PC-3 (cell line): ENCODE measurements at regions not wholly inside any gene's neighbourhood (a gene's known extent, or its start where the extent isn't known, plus 50 kb on each side); places are given as distances from the start of the nearest gene placed in this dataset.

Experiments used
- ATAC-seq: fragments of 200-7000 bp; cut with Tn5 transposase; 2 replicates; pipeline ENCODE4 v1.9.1; 2020; ENCODE audit warnings: mild to moderate bottlenecking, moderate library complexity
- BruUV-seq: library from RNA; stranded (reverse); fragments of 400-500 nt; replicated peaks from 2 replicates; lab custom pipeline; 2021; lab: Mats Ljungman, UMichigan
- CTCF ChIA-PET: fragments of 300-600 bp; sonication (Branson Sonifier 250); formaldehyde crosslinking; loops from one replicate; lab custom pipeline; 2022; ENCODE audit warnings: antibody characterized with exemption; lab: Charles Lee
- POLR2A ChIA-PET: fragments of 300-600 bp; sonication (Branson Sonifier 250); formaldehyde crosslinking; loops from one replicate; lab custom pipeline; 2022; ENCODE audit warnings: antibody characterized with exemption; ENCODE audit not compliant: unreplicated experiment; lab: Charles Lee
- DNase-seq: peaks from one replicate; pipeline ENCODE4 v3.0.0-alpha.2; 2015
- H2AFZ ChIP-seq: fragments of 300-600 bp; sonication (generic); 2 replicates; pipeline ENCODE4 v1.6.0; 2016; ENCODE audit warnings: antibody characterized with exemption, low read length
- H3F3A ChIP-seq: fragments of 300-600 bp; sonication (generic); one replicate; pipeline ENCODE4 v1.6.0; 2017; ENCODE audit warnings: antibody characterized with exemption, low read length, control low read depth, mild to moderate bottlenecking; ENCODE audit not compliant: unreplicated experiment
- H3K27ac ChIP-seq: fragments of 300-600 bp; sonication (generic); 2 replicates; pipeline ENCODE4 v1.5.1; 2016; ENCODE audit warnings: mild to moderate bottlenecking, low read length
- H3K27me3 ChIP-seq: fragments of 300-600 bp; sonication (generic); 2 replicates; pipeline ENCODE4 v1.6.1; 2016; ENCODE audit warnings: low read length, mixed read lengths
- H3K36me3 ChIP-seq: fragments of 300-600 bp; sonication (generic); 2 replicates; pipeline ENCODE4 v1.6.1; 2016; ENCODE audit warnings: low read depth, mixed run types, low read length, mixed read lengths
- H3K4me1 ChIP-seq: fragments of 300-600 bp; sonication (generic); 2 replicates; pipeline ENCODE4 v1.5.1; 2016; ENCODE audit warnings: low read length; ENCODE audit not compliant: insufficient read depth
- H3K4me2 ChIP-seq: fragments of 300-600 bp; sonication (generic); 2 replicates; pipeline ENCODE4 v1.6.0; 2016; ENCODE audit warnings: low read length
- H3K4me3 ChIP-seq: fragments of 300-600 bp; sonication (generic); 2 replicates; pipeline ENCODE4 v1.5.1; 2016; ENCODE audit warnings: mild to moderate bottlenecking, low read length, mixed read lengths
- H3K79me2 ChIP-seq: fragments of 300-600 bp; sonication (generic); 2 replicates; pipeline ENCODE4 v1.6.1; 2017; ENCODE audit warnings: low read length, mixed read lengths
- H3K9ac ChIP-seq: fragments of 300-600 bp; sonication (generic); 2 replicates; pipeline ENCODE4 v1.6.0; 2016; ENCODE audit warnings: mild to moderate bottlenecking, low read length
- H3K9me2 ChIP-seq: fragments of 300-600 bp; sonication (generic); replicated peaks from 2 replicates; pipeline ENCODE4 v1.6.1; 2016; ENCODE audit warnings: mixed run types, low read length, mixed read lengths
- H3K9me3 ChIP-seq: fragments of 300-600 bp; sonication (generic); 2 replicates; pipeline ENCODE4 v1.6.1; 2016; ENCODE audit warnings: low read length, mixed read lengths
- H4K20me1 ChIP-seq: fragments of 300-600 bp; sonication (generic); 2 replicates; pipeline ENCODE4 v1.6.1; 2016; ENCODE audit warnings: low read length, mixed read lengths
- EZH2 ChIP-seq: fragments of 300-600 bp; sonication (generic); IDR thresholded peaks from one replicate; pipeline ENCODE4 v1.6.1; 2017; ENCODE audit warnings: antibody characterized with exemption, mild to moderate bottlenecking, low read length; ENCODE audit not compliant: unreplicated experiment
- EZH2phosphoT487 ChIP-seq: fragments of 300-600 bp; sonication (generic); IDR thresholded peaks from 2 replicates; pipeline ENCODE4 v1.6.1; 2018; ENCODE audit warnings: mild to moderate bottlenecking, antibody characterized with exemption, low read length, borderline replicate concordance
- intact Hi-C: fragments of 100-400 bp; cut with micrococcal nuclease; formaldehyde crosslinking; loops from 2 replicates; pipeline ENCODE4 v1.9.0; 2023
- TF ChIP-seq, protein P1 (sequence below): fragments of 300-600 bp; sonication (generic); conservative IDR thresholded peaks from 2 replicates; pipeline ENCODE4 v1.5.1; 2017; ENCODE audit warnings: antibody characterized with exemption, low read depth, mild to moderate bottlenecking, low read length

DNA sequence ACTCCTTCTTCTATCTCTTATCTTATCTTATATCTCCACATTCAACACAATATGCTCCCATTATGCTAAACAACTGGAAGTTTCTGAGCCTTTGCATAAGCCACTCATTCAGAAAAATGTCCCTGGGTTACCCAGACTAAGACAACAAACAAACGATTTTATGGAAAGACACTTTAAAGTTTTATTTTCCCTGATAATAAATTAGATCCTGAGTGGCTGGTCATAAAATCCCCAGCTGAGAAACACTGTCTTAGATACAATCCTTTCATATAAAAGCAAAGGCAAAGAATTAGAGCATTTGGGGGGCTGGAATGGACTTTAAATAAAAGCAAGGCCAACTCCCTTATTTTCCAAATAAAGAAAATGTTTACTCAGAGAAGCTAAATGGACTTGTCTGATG lies 322.3 kb downstream of the GBE1 start:
- H3K4me3 ChIP-seq = no peak overlapping the region
- CTCF ChIA-PET = no interaction called here

DNA sequence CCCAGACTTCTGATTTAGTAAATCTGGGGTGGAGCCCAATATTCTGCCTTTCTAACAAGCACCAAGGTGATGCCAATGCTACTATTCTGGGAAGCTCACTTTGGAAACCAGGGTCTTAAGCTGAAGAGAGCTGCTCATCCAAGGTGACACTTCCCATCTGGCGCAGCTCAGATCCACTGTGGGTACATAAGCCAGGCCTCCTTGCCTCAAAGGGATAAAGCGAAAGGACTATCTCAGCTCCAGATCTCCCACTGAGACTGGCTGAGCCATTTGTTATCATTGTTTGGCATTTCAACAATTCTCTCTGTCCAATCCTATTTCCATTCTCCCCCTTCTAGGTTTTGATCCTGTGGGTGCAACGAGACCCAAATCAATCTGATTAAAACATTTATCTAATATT lies 323.8 kb downstream of the GBE1 start:
- Histone ChIP-seq H3K9ac (no peak overlapping the region), H2AFZ (no peak overlapping the region), H3K27me3 (no peaks in the 10 kb centered on the region), H3K27ac (no peak overlapping the region), H3K9me3 (no peaks in the 10 kb centered on the region), H4K20me1 (no peaks in the 10 kb centered on the region), H3K4me2 (no peak overlapping the region), H3K36me3 (no peaks in the 10 kb centered on the region), H3K4me3 (no peak overlapping the region), H3F3A (no peaks in the 10 kb centered on the region), H3K9me2 (no peaks in the 10 kb centered on the region), H3K4me1 (peaks cover 5% of the 10 kb centered on the region), H3K79me2 (no peaks in the 10 kb centered on the region)
- no peak for DNase-seq
- BruUV-seq = no TSS peak
- ChIA-PET POLR2A (no interaction called here), CTCF (no interaction called here)
- ATAC-seq = no peak
- TF ChIP-seq, protein P1, sequence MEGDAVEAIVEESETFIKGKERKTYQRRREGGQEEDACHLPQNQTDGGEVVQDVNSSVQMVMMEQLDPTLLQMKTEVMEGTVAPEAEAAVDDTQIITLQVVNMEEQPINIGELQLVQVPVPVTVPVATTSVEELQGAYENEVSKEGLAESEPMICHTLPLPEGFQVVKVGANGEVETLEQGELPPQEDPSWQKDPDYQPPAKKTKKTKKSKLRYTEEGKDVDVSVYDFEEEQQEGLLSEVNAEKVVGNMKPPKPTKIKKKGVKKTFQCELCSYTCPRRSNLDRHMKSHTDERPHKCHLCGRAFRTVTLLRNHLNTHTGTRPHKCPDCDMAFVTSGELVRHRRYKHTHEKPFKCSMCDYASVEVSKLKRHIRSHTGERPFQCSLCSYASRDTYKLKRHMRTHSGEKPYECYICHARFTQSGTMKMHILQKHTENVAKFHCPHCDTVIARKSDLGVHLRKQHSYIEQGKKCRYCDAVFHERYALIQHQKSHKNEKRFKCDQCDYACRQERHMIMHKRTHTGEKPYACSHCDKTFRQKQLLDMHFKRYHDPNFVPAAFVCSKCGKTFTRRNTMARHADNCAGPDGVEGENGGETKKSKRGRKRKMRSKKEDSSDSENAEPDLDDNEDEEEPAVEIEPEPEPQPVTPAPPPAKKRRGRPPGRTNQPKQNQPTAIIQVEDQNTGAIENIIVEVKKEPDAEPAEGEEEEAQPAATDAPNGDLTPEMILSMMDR = no peak
- TF ChIP-seq EZH2phosphoT487 (no peak), EZH2 (no peak)
- intact Hi-C loops = no loop called here

More for the DNA sequence above, 322.3 kb downstream of the GBE1 start:
- no peaks in the 10 kb centered on the region for H3K79me2 ChIP-seq
- intact Hi-C loops = no loop called here
- H3K9me3 ChIP-seq = no peaks in the 10 kb centered on the region
- DNase-seq (no peak), ATAC-seq (no peak)
- peaks cover 19% of the 10 kb centered on the region for H3K4me1 ChIP-seq
- no peak overlapping the region for H3K4me2 ChIP-seq
- H3K27ac ChIP-seq = no peak overlapping the region
- no peak overlapping the region for H2AFZ ChIP-seq
- H3K9me2 ChIP-seq = no peaks in the 10 kb centered on the region
- BruUV-seq = no TSS peak
- TF ChIP-seq, protein P1 = no peak
- TF ChIP-seq EZH2 = no peak
- TF ChIP-seq EZH2phosphoT487 = no peak
- no peak overlapping the region for H3K9ac ChIP-seq
- H4K20me1 ChIP-seq = no peaks in the 10 kb centered on the region
- POLR2A ChIA-PET = no interaction called here
- H3K27me3 ChIP-seq = no peaks in the 10 kb centered on the region
- H3K36me3 ChIP-seq = no peaks in the 10 kb centered on the region
- no peaks in the 10 kb centered on the region for H3F3A ChIP-seq

DNA sequence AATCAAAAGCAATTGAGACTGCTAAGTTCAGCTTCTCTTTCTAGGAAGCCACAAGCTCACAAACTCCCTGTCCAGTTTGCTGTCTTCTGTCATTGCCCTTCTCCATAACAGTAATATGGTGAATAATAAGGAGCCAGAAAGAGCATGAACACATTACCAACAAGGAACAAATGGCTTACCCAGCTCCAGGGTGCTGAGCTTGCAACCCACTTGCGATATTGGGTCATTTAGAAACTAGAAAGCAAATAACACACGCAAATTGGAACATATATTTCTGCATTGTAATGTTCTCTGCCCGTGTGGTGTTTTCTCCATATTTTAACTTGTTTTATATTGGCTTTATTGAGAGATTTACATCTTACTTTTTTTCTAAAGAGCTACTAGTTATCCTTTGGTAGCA lies 325.3 kb downstream of the GBE1 start:
- ATAC-seq (no peak), DNase-seq (no peak)
- Histone ChIP-seq H3K9me3 (no peaks in the 10 kb centered on the region), H3F3A (no peaks in the 10 kb centered on the region), H3K27me3 (no peaks in the 10 kb centered on the region), H3K4me3 (no peak overlapping the region), H3K36me3 (no peaks in the 10 kb centered on the region), H3K27ac (no peak overlapping the region), H3K4me2 (no peak overlapping the region), H3K79me2 (no peaks in the 10 kb centered on the region), H4K20me1 (no peaks in the 10 kb centered on the region), H3K9me2 (no peaks in the 10 kb centered on the region), H3K9ac (no peak overlapping the region), H2AFZ (0 out of 2 replicates have a peak overlapping the region, but pooled peaks have one; percentile 17), H3K4me1 (no peaks in the 10 kb centered on the region)
- BruUV-seq = no TSS peak
- TF ChIP-seq EZH2phosphoT487 = no peak
- TF ChIP-seq, protein P1 = no peak
- no peak for TF ChIP-seq EZH2
- CTCF ChIA-PET = no interaction called here
- intact Hi-C loops = no loop called here
- POLR2A ChIA-PET = no interaction called here
